ENCODE measurements at regions not wholly inside any gene's neighbourhood (a gene's known extent, or its start where the extent isn't known, plus 50 kb on each side); places are given as distances from the start of the nearest gene placed in this dataset.
"Not testable (repeated sequence)": the region's sequence is repeated elsewhere in the genome, so short reads cannot be mapped to it uniquely, and the experiment has no call there.

GRCh38 chr3:162597226-162597625 is 1100.6 kb downstream of the OTOL1 start:
- no peaks in the 10 kb centered on the region for H3K36me3 Mint-ChIP-seq (ENCODE audit: insufficient read depth)
- no peaks in the 10 kb centered on the region for H3K27me3 Mint-ChIP-seq (ENCODE audit: low read depth)
- H3K9me3 Mint-ChIP-seq: peaks cover 16% of the 10 kb centered on the region
- H3K4me3 Mint-ChIP-seq: no peak overlapping the region
- H3K4me1 Mint-ChIP-seq (ENCODE audit: low read depth): no peaks in the 10 kb centered on the region
- DNase-seq (no peak), ATAC-seq (no peak)

- H3K4me3 Mint-ChIP-seq; ATAC-seq; H3K27me3 Mint-ChIP-seq (ENCODE audit: low read depth); H3K4me1 Mint-ChIP-seq (ENCODE audit: low read depth); DNase-seq; H3K36me3 Mint-ChIP-seq (ENCODE audit: insufficient read depth): not testable (repeated sequence)
- H3K9me3 Mint-ChIP-seq: peaks cover 22% of the 10 kb centered on the region
Measured at GRCh38 chr3:162598500-162598899, 1101.9 kb downstream of the OTOL1 start.

- H3K9me3 Mint-ChIP-seq: peaks cover 19% of the 10 kb centered on the region
- DNase-seq; H3K4me3 Mint-ChIP-seq; H3K4me1 Mint-ChIP-seq (ENCODE audit: low read depth); ATAC-seq; H3K27me3 Mint-ChIP-seq (ENCODE audit: low read depth); H3K36me3 Mint-ChIP-seq (ENCODE audit: insufficient read depth): not testable (repeated sequence)
Measured at GRCh38 chr3:162599742-162600141, 1103.1 kb downstream of the OTOL1 start.

GRCh38 chr3:162601101-162601670 is 1104.6 kb downstream of the OTOL1 start:
- Mint-ChIP-seq H3K36me3 (ENCODE audit: insufficient read depth) (no peaks in the 10 kb centered on the region), H3K4me3 (no peak overlapping the region), H3K27me3 (ENCODE audit: low read depth) (no peaks in the 10 kb centered on the region), H3K4me1 (ENCODE audit: low read depth) (no peaks in the 10 kb centered on the region), H3K9me3 (peaks cover 26% of the 10 kb centered on the region)
- ATAC-seq: no peak
- DNase-seq: no peak

- Mint-ChIP-seq H3K9me3 (peaks cover 26% of the 10 kb centered on the region), H3K4me1 (ENCODE audit: low read depth) (no peaks in the 10 kb centered on the region), H3K36me3 (ENCODE audit: insufficient read depth) (no peaks in the 10 kb centered on the region), H3K4me3 (no peak overlapping the region), H3K27me3 (ENCODE audit: low read depth) (no peaks in the 10 kb centered on the region)
- DNase-seq (no peak), ATAC-seq (no peak)
Measured at GRCh38 chr3:162602619-162603018, 1106.0 kb downstream of the OTOL1 start.

GRCh38 chr3:162605651-162606204 is 1109.1 kb downstream of the OTOL1 start:
- Mint-ChIP-seq H3K4me3 (no peak overlapping the region), H3K36me3 (ENCODE audit: insufficient read depth) (no peaks in the 10 kb centered on the region), H3K4me1 (ENCODE audit: low read depth) (no peaks in the 10 kb centered on the region), H3K27me3 (ENCODE audit: low read depth) (no peaks in the 10 kb centered on the region), H3K9me3 (peaks cover 20% of the 10 kb centered on the region)
- ATAC-seq (no peak), DNase-seq (no peak)

GRCh38 chr3:162610261-162610660 is 1113.7 kb downstream of the OTOL1 start:
- no peaks in the 10 kb centered on the region for H3K36me3 Mint-ChIP-seq (ENCODE audit: insufficient read depth)
- no peaks in the 10 kb centered on the region for H3K4me1 Mint-ChIP-seq (ENCODE audit: low read depth)
- no peak for ATAC-seq
- H3K9me3 Mint-ChIP-seq: peaks cover 1% of the 10 kb centered on the region
- no peak overlapping the region for H3K4me3 Mint-ChIP-seq
- H3K27me3 Mint-ChIP-seq (ENCODE audit: low read depth): no peaks in the 10 kb centered on the region
- no peak for DNase-seq

- Mint-ChIP-seq H3K4me1 (ENCODE audit: low read depth) (no peaks in the 10 kb centered on the region), H3K9me3 (no peaks in the 10 kb centered on the region), H3K4me3 (no peak overlapping the region), H3K27me3 (ENCODE audit: low read depth) (no peaks in the 10 kb centered on the region), H3K36me3 (ENCODE audit: insufficient read depth) (no peaks in the 10 kb centered on the region)
- DNase-seq (no peak), ATAC-seq (no peak)
Measured at GRCh38 chr3:162612991-162613390, 1116.4 kb downstream of the OTOL1 start.

GRCh38 chr3:162626172-162626571 is 1129.6 kb downstream of the OTOL1 start:
- no peak overlapping the region for H3K4me3 Mint-ChIP-seq
- H3K36me3 Mint-ChIP-seq (ENCODE audit: insufficient read depth): no peaks in the 10 kb centered on the region
- no peaks in the 10 kb centered on the region for H3K4me1 Mint-ChIP-seq (ENCODE audit: low read depth)
- DNase-seq (no peak), ATAC-seq (no peak)
- no peaks in the 10 kb centered on the region for H3K27me3 Mint-ChIP-seq (ENCODE audit: low read depth)
- peaks cover 18% of the 10 kb centered on the region for H3K9me3 Mint-ChIP-seq

GRCh38 chr3:162628531-162628930 is 1131.9 kb downstream of the OTOL1 start:
- ATAC-seq: no peak
- Mint-ChIP-seq H3K27me3 (ENCODE audit: low read depth) (no peaks in the 10 kb centered on the region), H3K36me3 (ENCODE audit: insufficient read depth) (no peaks in the 10 kb centered on the region), H3K4me3 (no peak overlapping the region), H3K9me3 (peaks cover 6% of the 10 kb centered on the region), H3K4me1 (ENCODE audit: low read depth) (no peaks in the 10 kb centered on the region)
- no peak for DNase-seq

GRCh38 chr3:162629372-162629771 is 1132.8 kb downstream of the OTOL1 start:
- DNase-seq (no peak), ATAC-seq (no peak)
- Mint-ChIP-seq H3K36me3 (ENCODE audit: insufficient read depth) (no peaks in the 10 kb centered on the region), H3K9me3 (peaks cover 3% of the 10 kb centered on the region), H3K27me3 (ENCODE audit: low read depth) (no peaks in the 10 kb centered on the region), H3K4me1 (ENCODE audit: low read depth) (no peaks in the 10 kb centered on the region), H3K4me3 (no peak overlapping the region)

- H3K4me1 Mint-ChIP-seq (ENCODE audit: low read depth): no peaks in the 10 kb centered on the region
- no peaks in the 10 kb centered on the region for H3K27me3 Mint-ChIP-seq (ENCODE audit: low read depth)
- H3K36me3 Mint-ChIP-seq (ENCODE audit: insufficient read depth): no peaks in the 10 kb centered on the region
- DNase-seq (no peak), ATAC-seq (no peak)
- H3K9me3 Mint-ChIP-seq: no peaks in the 10 kb centered on the region
- H3K4me3 Mint-ChIP-seq: no peak overlapping the region
Measured at GRCh38 chr3:162632672-162633071, 1136.1 kb downstream of the OTOL1 start.

- not testable (repeated sequence) for H3K27me3 Mint-ChIP-seq (ENCODE audit: low read depth); H3K4me1 Mint-ChIP-seq (ENCODE audit: low read depth); DNase-seq; H3K9me3 Mint-ChIP-seq; H3K4me3 Mint-ChIP-seq; H3K36me3 Mint-ChIP-seq (ENCODE audit: insufficient read depth); ATAC-seq
Measured at GRCh38 chr3:162640208-162640607, 1143.6 kb downstream of the OTOL1 start.

GRCh38 chr3:162641317-162641716 is 1144.7 kb downstream of the OTOL1 start:
- Mint-ChIP-seq H3K9me3 (no peaks in the 10 kb centered on the region), H3K4me1 (ENCODE audit: low read depth) (no peaks in the 10 kb centered on the region), H3K27me3 (ENCODE audit: low read depth) (no peaks in the 10 kb centered on the region), H3K36me3 (ENCODE audit: insufficient read depth) (no peaks in the 10 kb centered on the region), H3K4me3 (no peak overlapping the region)
- no peak for ATAC-seq
- DNase-seq: no peak

GRCh38 chr3:162641907-162642306 is 1145.3 kb downstream of the OTOL1 start:
- DNase-seq (no peak), ATAC-seq (no peak)
- Mint-ChIP-seq H3K9me3 (peaks cover 5% of the 10 kb centered on the region), H3K27me3 (ENCODE audit: low read depth) (no peaks in the 10 kb centered on the region), H3K4me3 (no peak overlapping the region), H3K4me1 (ENCODE audit: low read depth) (no peaks in the 10 kb centered on the region), H3K36me3 (ENCODE audit: insufficient read depth) (no peaks in the 10 kb centered on the region)

Measured in activated T-cell treated with anti-CD3 and anti-CD28 coated beads, Interleukin-2, amount 50 U/mL, for 4 hours (primary cell).